ENCODE measurements at regions not wholly inside any gene's neighbourhood (a gene's known extent, or its start where the extent isn't known, plus 50 kb on each side); places are given as distances from the start of the nearest gene placed in this dataset.

DNA sequence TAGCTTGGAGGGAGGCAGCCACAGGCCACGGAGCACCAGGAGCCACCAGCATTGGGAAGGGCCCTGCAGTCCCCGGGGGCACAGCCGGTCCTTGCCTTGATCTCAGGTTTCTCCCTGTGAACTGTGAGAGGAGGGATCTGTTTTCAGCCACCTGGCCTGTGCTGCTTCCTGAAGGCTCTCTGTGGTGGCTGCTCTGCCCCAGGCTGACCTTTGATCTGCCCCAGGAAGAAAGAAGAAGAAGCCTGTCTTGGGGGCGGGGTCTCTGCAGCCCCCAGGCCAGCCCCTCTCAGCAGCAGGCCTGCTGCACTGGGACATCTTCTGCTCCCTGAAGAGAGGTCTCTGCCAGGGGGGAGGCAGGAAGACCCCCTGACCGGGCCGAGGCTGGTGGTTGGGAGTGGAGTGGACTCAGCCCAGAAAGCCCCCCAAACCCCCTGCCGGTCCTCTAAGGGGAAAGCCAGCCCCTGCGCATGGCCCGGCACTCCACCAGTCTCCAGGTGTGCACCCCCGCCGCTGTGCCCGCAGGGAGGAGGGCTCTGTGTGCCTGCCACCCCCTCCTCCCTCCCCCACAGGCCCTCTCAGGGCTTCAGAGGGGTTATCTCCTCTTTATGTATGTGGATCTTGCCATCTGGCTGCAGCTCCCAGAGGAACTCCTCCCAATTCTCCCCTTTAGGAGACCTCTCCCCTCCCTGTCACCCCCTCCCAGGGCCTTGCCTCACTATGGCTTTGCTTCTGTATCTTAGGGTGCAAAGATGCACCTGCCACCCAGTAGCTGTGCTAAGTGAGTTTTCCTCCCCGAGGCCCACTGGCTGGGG lies 675.3 kb downstream of the BRD1 start:
- TF ChIP-seq, protein P1, sequence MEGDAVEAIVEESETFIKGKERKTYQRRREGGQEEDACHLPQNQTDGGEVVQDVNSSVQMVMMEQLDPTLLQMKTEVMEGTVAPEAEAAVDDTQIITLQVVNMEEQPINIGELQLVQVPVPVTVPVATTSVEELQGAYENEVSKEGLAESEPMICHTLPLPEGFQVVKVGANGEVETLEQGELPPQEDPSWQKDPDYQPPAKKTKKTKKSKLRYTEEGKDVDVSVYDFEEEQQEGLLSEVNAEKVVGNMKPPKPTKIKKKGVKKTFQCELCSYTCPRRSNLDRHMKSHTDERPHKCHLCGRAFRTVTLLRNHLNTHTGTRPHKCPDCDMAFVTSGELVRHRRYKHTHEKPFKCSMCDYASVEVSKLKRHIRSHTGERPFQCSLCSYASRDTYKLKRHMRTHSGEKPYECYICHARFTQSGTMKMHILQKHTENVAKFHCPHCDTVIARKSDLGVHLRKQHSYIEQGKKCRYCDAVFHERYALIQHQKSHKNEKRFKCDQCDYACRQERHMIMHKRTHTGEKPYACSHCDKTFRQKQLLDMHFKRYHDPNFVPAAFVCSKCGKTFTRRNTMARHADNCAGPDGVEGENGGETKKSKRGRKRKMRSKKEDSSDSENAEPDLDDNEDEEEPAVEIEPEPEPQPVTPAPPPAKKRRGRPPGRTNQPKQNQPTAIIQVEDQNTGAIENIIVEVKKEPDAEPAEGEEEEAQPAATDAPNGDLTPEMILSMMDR (IDR thresholded peaks at IDR 0.05; ENCODE audit: control insufficient read depth, extremely low read depth, insufficient read depth): no peak
- no peak for DNase-seq (ENCODE audit: low read depth)

DNA sequence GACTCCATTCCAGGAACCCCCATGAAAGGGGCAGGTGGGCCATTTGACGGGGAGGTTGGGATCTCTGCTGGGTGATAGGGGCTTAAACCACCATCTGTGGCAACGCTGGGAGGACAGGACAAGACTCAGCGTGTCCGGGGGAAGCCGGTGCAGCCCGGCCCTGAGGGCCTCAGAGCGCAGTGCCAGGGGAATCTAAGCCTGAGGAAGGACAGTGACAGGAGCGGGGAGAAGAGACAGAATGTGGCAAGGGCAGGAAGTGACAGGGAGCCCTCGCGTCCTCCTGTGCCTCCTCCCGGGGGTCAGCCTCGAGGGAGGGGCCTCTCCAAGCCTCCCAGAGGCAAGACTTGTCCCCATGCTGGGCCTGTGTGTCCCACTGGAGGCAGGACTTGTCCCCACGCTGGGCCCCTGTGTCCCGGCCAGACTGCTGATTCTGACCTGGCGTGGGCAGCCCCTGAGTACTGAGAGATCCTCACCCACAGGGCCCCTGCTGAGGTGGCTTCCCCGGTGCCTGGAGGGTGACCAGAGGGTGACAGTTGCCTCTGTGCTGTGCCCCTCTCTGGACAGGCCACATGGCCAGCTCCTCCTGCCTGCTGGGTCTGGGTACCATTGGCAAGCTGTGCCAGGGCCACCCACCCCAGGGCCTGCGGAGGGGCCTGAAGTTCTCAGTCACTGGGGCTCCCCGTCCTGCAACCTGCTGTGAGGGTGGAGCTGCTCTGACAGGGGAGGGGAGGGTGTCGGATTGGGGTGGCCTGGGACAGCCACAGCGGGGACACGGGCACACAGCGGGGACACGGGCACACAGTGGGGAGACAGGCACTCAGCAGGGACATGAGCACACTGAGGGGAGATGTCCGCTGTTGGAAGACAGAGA lies 676.2 kb downstream of the BRD1 start:
- no peak overlapping the region for H3K4me3 ChIP-seq (ENCODE audit: low read depth, low read length)
- no peak for DNase-seq (ENCODE audit: low read depth)
- TF ChIP-seq, protein P1 (IDR thresholded peaks at IDR 0.05; ENCODE audit: control insufficient read depth, extremely low read depth, insufficient read depth): no peak

More for the DNA sequence above, 675.3 kb downstream of the BRD1 start:
- no peak overlapping the region for H3K4me3 ChIP-seq (ENCODE audit: low read depth, low read length)

DNA sequence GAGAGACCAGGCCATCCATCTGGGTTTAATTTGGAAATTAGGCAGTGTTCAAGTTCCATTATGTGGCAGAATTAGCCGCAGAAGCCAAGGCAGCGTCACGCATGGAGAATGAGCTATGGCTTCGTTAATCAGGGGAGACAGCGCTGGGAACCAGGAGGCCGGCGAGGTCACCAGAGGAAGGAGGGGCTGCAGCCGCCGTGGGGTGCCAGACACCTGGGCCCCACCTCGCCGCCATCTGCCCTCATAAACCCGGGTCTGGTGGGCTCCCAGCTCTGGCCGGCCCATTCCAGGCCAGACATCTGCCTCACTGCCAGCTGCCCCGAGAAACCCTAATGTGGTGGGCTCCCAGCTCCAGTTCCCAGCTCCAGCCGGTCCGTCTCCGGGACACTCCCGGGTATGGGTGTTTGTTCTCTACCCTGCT lies 676.9 kb downstream of the BRD1 start:
- DNase-seq (ENCODE audit: low read depth): no peak
- TF ChIP-seq, protein P1 (IDR thresholded peaks at IDR 0.05; ENCODE audit: control insufficient read depth, extremely low read depth, insufficient read depth): no peak
- no peak overlapping the region for H3K4me3 ChIP-seq (ENCODE audit: low read depth, low read length)

DNA sequence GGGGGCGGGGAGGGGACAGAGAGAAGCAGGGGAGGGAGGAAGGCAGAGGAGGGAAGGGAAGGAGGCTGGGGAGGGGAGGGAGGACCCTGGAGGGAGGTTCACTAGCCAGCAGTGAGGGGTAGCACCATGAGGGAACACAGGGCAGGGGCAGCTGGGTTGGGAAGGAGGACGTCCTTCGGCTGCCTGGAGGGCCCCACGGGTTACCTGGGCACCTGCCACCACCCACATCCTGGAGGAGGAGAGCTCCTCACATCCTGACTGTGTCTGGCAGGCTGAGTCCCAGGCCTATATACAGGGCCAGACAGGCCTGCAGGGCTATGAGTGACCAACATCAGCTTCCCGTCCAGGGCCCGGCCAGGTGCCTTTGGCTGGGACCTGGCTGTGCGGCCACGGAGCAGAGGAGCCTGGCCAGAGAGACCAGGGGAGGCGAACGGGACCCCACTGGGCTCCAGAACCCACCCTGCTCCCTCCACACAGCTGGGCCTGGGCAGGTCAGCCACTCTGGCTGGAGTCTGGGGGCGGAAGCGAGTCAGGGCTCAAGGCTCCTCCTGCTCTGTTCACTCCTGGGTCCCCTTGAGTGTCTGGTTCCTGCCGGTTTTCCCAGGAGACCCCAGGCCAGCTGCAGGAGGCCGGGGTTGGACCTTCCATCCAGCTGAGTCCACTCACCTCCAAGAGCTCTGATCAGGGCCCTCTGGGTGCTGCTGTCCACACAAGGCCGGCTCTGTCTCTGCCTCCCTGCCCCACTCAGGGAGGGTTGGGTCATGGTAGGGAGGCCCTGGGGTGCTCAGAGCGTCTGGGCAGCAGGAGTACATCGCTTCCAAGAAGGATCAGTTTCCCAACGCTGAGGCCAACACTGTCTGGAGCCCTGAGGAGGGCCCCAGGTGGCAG lies 677.7 kb downstream of the BRD1 start:
- no peak for DNase-seq (ENCODE audit: low read depth)
- no peak overlapping the region for H3K4me3 ChIP-seq (ENCODE audit: low read depth, low read length)
- TF ChIP-seq, protein P1 (IDR thresholded peaks at IDR 0.05; ENCODE audit: control insufficient read depth, extremely low read depth, insufficient read depth): no peak

DNA sequence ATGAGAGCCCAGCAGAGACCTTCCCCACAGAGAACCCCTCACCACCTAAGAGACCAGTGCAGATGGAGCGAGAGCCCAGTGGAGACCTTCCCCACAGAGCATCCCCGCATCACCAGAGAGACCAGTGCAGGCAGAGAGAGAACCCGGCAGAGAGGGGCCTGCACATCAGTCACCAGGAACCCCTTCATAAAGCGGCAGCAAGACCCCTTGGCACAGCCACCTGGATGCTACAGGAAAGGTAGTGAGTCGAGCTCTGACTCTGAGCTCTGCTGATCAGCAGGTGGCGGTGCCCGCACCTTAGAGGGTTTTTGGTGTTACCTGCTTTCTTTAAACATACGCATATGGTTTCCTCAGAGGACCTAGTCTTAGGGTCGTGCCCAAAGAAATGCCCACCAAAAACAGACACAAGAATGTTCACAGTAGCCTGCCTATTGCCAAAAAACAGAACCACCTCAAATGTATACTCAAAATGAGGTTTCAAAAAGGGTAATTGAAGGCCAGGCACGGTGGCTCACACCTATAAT lies 678.7 kb downstream of the BRD1 start:
- no peak for DNase-seq (ENCODE audit: low read depth)
- TF ChIP-seq, protein P1 (IDR thresholded peaks at IDR 0.05; ENCODE audit: control insufficient read depth, extremely low read depth, insufficient read depth): peak; percentile 23; the same call in 1 of the 2 replicates
- no peak overlapping the region for H3K4me3 ChIP-seq (ENCODE audit: low read depth, low read length)

DNA sequence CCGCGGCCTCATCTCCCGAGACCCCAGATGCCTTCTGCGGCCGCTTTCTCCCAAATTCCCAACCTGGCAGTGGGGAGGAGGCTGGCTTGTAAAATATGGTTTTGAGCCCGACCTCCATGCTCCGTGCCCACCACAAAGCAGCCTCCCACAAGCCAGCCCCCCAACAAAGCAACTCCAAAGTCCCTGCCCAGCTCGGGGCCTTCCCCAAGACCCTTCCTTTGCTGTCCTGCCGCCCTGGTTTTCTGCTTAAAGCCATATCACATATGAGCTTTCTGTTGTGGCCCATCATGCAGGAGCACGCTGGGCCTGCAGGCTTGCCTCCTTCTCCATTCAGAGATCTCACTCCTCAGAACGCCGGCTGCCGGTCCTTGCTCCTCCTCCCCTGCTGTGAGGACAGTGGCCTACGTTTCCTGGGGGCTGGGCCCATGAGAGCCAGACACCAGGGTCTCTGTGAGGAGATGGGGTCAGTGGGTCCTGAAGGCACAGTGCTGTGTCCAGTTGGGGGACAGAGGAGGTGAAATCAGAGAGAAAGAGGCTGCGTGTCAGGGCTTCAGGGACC lies 680.0 kb downstream of the BRD1 start:
- TF ChIP-seq, protein P1 (IDR thresholded peaks at IDR 0.05; ENCODE audit: control insufficient read depth, extremely low read depth, insufficient read depth): no peak

More for the DNA sequence above, 680.0 kb downstream of the BRD1 start:
- no peak for DNase-seq (ENCODE audit: low read depth)
- H3K4me3 ChIP-seq (ENCODE audit: low read depth, low read length): no peak overlapping the region
